DOHH2 (cell line): ENCODE measurements at regions not wholly inside any gene's neighbourhood (a gene's known extent, or its start where the extent isn't known, plus 50 kb on each side); places are given as distances from the start of the nearest gene placed in this dataset.
"Not testable (repeated sequence)": the region's sequence is repeated elsewhere in the genome, so short reads cannot be mapped to it uniquely, and the experiment has no call there.

Experiments used
- H3F3A ChIP-seq: fragments of 200-600 bp; sonication (generic), shearing (Covaris generic); 2 replicates; pipeline ENCODE4 v1.6.0; 2016; ENCODE audit warnings: antibody characterized with exemption, mild to moderate bottlenecking; ENCODE audit not compliant: control insufficient read depth, insufficient read depth
- H3K27ac ChIP-seq: fragments of 200-600 bp; sonication (generic); 2 replicates; pipeline ENCODE4 v1.5.1; 2014; ENCODE audit warnings: low read depth, mild to moderate bottlenecking, low read length, moderate library complexity
- H3K27me3 ChIP-seq: fragments of 200-600 bp; sonication (generic); 2 replicates; pipeline ENCODE4 v1.6.1; 2014; ENCODE audit warnings: mild to moderate bottlenecking, low read length, mixed read lengths; ENCODE audit not compliant: control insufficient read depth
- H3K36me3 ChIP-seq: fragments of 200-600 bp; sonication (generic); 2 replicates; pipeline ENCODE4 v1.6.1; 2014; ENCODE audit warnings: mild to moderate bottlenecking, low read length, moderate library complexity, mixed read lengths; ENCODE audit not compliant: control insufficient read depth
- H3K4me1 ChIP-seq: fragments of 200-600 bp; sonication (generic); 2 replicates; pipeline ENCODE4 v1.6.1; 2014; ENCODE audit warnings: mild to moderate bottlenecking, low read length, mixed read lengths; ENCODE audit not compliant: control insufficient read depth
- H3K4me2 ChIP-seq: fragments of 200-600 bp; sonication (generic); 2 replicates; pipeline ENCODE4 v1.6.0; 2014; ENCODE audit warnings: mild to moderate bottlenecking, low read length, moderate library complexity
- H3K4me3 ChIP-seq: fragments of 200-600 bp; sonication (generic); 2 replicates; pipeline ENCODE4 v1.5.1; 2014; ENCODE audit warnings: mild to moderate bottlenecking, low read length, mixed read lengths
- H3K79me2 ChIP-seq: fragments of 200-600 bp; sonication (generic); 2 replicates; pipeline ENCODE4 v1.6.1; 2014; ENCODE audit warnings: mild to moderate bottlenecking, low read length, mixed read lengths; ENCODE audit not compliant: control insufficient read depth
- H3K9me2 ChIP-seq: fragments of 200-600 bp; sonication (generic); replicated peaks from 2 replicates; pipeline ENCODE4 v1.6.1; 2014; ENCODE audit warnings: mild to moderate bottlenecking, low read length, mixed read lengths; ENCODE audit not compliant: control insufficient read depth
- H3K9me3 ChIP-seq: fragments of 200-600 bp; sonication (generic); 2 replicates; pipeline ENCODE4 v1.6.1; 2014; ENCODE audit warnings: antibody characterized with exemption, low read length, mixed read lengths; ENCODE audit not compliant: control insufficient read depth, insufficient read depth
- H4K20me1 ChIP-seq: fragments of 200-600 bp; sonication (generic); 2 replicates; pipeline ENCODE4 v1.6.0; 2014; ENCODE audit warnings: low read depth, mild to moderate bottlenecking, antibody characterized with exemption, low read length, moderate library complexity; ENCODE audit not compliant: control insufficient read depth, insufficient read depth
- EZH2phosphoT487 ChIP-seq: fragments of 200-600 bp; sonication (generic); IDR thresholded peaks from 2 replicates; pipeline ENCODE4 v1.6.1; 2017; ENCODE audit warnings: borderline replicate concordance, mild to moderate bottlenecking, antibody characterized with exemption, low read length, moderate library complexity, mixed read lengths
- TF ChIP-seq, protein P1 (sequence below): fragments of 200-600 bp; sonication (generic); IDR thresholded peaks from one replicate; pipeline ENCODE4 v1.5.1; 2014; ENCODE audit warnings: antibody characterized with exemption, mild to moderate bottlenecking, low read depth, low read length; ENCODE audit not compliant: poor library complexity, severe bottlenecking

DNA sequence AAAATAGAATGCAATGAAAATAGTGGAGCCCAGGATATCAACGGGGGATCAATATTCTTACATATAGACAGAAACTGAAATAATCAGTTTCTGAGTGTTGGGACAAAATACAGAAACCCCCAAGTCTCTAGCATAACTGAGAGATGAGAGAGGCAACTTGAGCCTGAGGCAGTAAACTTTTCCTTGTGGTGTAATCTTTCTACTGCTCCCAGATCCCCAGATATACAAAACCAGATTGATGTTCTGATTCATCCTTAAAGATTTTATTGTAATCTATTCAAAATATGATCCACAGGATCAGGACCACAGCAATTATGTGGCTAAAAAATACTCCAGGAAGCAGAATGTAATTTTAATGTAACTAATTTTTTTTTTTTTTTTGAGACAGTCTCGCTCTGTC is 2282.6 kb downstream of the ARAP2 start:
- no peaks in the 10 kb centered on the region for H3K27me3 ChIP-seq
- no peak overlapping the region for H3K4me3 ChIP-seq
- H3K27ac ChIP-seq, result no peak overlapping the region
- H3K36me3 ChIP-seq, result no peaks in the 10 kb centered on the region
- no peaks in the 10 kb centered on the region for H3K4me1 ChIP-seq
- no peaks in the 10 kb centered on the region for H3F3A ChIP-seq
- H3K4me2 ChIP-seq, result no peak overlapping the region
- TF ChIP-seq EZH2phosphoT487, result no peak
- TF ChIP-seq, protein P1, sequence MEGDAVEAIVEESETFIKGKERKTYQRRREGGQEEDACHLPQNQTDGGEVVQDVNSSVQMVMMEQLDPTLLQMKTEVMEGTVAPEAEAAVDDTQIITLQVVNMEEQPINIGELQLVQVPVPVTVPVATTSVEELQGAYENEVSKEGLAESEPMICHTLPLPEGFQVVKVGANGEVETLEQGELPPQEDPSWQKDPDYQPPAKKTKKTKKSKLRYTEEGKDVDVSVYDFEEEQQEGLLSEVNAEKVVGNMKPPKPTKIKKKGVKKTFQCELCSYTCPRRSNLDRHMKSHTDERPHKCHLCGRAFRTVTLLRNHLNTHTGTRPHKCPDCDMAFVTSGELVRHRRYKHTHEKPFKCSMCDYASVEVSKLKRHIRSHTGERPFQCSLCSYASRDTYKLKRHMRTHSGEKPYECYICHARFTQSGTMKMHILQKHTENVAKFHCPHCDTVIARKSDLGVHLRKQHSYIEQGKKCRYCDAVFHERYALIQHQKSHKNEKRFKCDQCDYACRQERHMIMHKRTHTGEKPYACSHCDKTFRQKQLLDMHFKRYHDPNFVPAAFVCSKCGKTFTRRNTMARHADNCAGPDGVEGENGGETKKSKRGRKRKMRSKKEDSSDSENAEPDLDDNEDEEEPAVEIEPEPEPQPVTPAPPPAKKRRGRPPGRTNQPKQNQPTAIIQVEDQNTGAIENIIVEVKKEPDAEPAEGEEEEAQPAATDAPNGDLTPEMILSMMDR, result no peak
- no peaks in the 10 kb centered on the region for H3K9me3 ChIP-seq
- no peaks in the 10 kb centered on the region for H4K20me1 ChIP-seq
- H3K9me2 ChIP-seq, result no peaks in the 10 kb centered on the region
- no peaks in the 10 kb centered on the region for H3K79me2 ChIP-seq

DNA sequence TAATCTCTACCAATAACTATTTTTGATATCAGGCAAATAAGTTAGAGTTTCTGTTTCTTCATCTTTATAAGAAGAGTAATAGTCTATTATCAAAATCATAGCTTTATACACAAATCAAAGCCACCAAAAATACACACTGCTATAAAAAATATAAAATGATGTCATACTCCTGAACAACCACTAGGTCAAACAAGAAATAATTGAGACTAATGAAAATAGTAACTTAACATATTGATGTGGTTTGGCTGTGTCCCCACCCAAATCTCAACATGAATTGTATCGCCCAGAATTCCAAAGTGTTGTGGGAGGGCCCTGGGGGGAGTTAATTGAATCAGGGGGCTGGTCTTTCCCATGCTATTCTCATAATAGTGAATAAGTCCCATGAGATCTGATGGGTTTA is 2277.5 kb downstream of the ARAP2 start:
- H3K27ac ChIP-seq, result no peak overlapping the region
- no peaks in the 10 kb centered on the region for H3K9me3 ChIP-seq
- H3K4me3 ChIP-seq, result no peak overlapping the region
- TF ChIP-seq EZH2phosphoT487, result no peak
- TF ChIP-seq, protein P1, result no peak
- H3K79me2 ChIP-seq, result no peaks in the 10 kb centered on the region
- no peak overlapping the region for H3K4me2 ChIP-seq
- no peaks in the 10 kb centered on the region for H3K9me2 ChIP-seq
- no peaks in the 10 kb centered on the region for H3K4me1 ChIP-seq
- no peaks in the 10 kb centered on the region for H3K36me3 ChIP-seq
- no peaks in the 10 kb centered on the region for H3K27me3 ChIP-seq
- H4K20me1 ChIP-seq, result no peaks in the 10 kb centered on the region
- H3F3A ChIP-seq, result no peaks in the 10 kb centered on the region

DNA sequence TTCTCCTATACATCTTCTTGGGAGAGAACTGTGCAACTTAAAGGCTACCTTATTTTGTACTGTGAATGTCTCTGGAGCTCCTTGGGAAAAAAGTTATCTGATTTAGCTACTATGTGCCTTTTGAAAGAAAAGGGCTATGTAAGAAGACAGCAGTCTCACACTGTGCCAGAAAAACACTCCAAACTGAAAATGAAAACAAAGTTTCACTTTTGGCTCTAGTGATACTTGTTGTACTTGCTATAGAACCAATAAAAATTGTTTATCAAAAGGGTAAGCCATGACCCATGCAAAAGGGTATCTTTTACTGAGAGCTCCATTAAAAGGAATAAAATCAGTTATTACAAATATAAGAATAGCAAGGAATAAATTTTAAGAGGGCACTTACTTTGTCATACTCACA is 2270.0 kb downstream of the ARAP2 start:
- no peak overlapping the region for H3K27ac ChIP-seq
- H4K20me1 ChIP-seq, result no peaks in the 10 kb centered on the region
- no peaks in the 10 kb centered on the region for H3K36me3 ChIP-seq
- no peaks in the 10 kb centered on the region for H3K27me3 ChIP-seq
- no peak overlapping the region for H3K4me3 ChIP-seq
- no peaks in the 10 kb centered on the region for H3K9me2 ChIP-seq
- TF ChIP-seq, protein P1, result no peak
- TF ChIP-seq EZH2phosphoT487, result no peak
- H3F3A ChIP-seq, result no peaks in the 10 kb centered on the region
- H3K4me2 ChIP-seq, result no peak overlapping the region
- no peaks in the 10 kb centered on the region for H3K79me2 ChIP-seq
- no peaks in the 10 kb centered on the region for H3K9me3 ChIP-seq
- H3K4me1 ChIP-seq, result no peaks in the 10 kb centered on the region

DNA sequence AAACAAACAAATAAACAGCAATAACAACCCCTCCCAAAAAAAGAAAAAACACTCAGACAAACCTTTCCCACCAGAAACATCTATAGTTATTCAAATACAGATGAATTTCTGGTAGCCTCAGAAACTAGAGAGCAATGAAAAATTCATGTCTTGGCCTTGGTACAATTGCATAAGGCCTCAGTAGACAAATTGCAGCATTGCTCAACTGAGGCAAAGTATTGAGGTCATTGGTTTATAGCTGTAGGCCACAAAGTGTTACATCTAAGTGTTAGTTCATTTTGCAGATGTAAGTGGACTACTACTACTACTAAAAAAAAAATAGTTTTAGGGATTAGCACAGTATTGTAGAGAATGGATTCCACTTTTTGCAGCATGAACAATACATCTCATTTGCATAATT is 2268.3 kb downstream of the ARAP2 start:
- H3K4me1 ChIP-seq, result no peaks in the 10 kb centered on the region
- H3K9me3 ChIP-seq, result no peaks in the 10 kb centered on the region
- no peaks in the 10 kb centered on the region for H4K20me1 ChIP-seq
- no peak overlapping the region for H3K4me3 ChIP-seq
- no peaks in the 10 kb centered on the region for H3K36me3 ChIP-seq
- no peaks in the 10 kb centered on the region for H3K9me2 ChIP-seq
- no peaks in the 10 kb centered on the region for H3K79me2 ChIP-seq
- H3K27me3 ChIP-seq, result no peaks in the 10 kb centered on the region
- H3K27ac ChIP-seq, result no peak overlapping the region
- TF ChIP-seq, protein P1, result no peak
- TF ChIP-seq EZH2phosphoT487, result no peak
- no peak overlapping the region for H3K4me2 ChIP-seq
- no peaks in the 10 kb centered on the region for H3F3A ChIP-seq

DNA sequence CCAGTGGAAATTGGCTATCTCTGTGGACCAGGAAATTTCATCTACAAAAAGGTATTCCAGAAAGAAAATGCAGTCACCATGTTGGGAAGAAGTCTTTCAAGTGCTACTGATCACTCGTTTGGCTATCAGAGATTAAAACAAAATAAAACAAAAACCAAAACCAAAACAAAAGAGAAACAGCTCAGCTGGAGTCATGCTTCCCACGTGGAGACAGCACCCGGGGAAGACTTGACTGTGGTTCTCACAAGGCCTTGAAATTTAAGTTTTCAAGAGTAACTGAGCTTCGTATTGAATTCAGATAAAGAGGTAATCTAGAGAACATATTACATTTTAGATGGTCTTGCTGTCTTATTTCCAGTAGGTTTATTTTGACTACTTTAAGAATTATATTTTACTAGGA is 2264.5 kb downstream of the ARAP2 start:
- not testable (repeated sequence) for H3K9me2 ChIP-seq, H3K4me1 ChIP-seq, H3F3A ChIP-seq, H3K4me3 ChIP-seq, H3K9me3 ChIP-seq, H3K27me3 ChIP-seq, H3K27ac ChIP-seq, H4K20me1 ChIP-seq, H3K36me3 ChIP-seq, H3K4me2 ChIP-seq, H3K79me2 ChIP-seq
